ENCODE measurements at regions not wholly inside any gene's neighbourhood (a gene's known extent, or its start where the extent isn't known, plus 50 kb on each side); places are given as distances from the start of the nearest gene placed in this dataset.

DNA sequence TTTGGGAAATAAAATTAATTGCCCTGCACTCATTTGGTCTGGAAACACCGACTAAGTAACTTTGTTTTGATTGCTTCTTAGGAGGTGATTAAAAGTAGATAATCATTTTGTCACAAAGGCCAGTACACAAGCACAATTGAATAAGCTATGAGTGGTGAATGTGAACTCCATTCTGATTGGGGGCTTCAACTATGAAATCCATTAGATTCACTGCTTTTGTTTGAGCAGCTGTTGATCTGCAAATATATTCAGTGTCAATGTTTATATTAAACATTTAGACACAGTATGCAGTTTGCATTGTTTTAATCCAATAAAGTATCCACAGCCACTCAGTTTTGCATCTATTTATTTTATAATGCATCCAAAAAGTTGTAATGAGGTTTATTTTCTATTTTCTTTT is 817.5 kb downstream of the CDH11 start:
- no peak for DNase-seq (ENCODE audit: low read depth, low spot score)
- Histone ChIP-seq H3K4me1 (ENCODE audit: control insufficient read depth, insufficient read depth, low read length) (peaks cover 2% of the 10 kb centered on the region; the same call in 1 of the 2 replicates), H3K27me3 (ENCODE audit: control insufficient read depth, insufficient read depth, low read length) (no peaks in the 10 kb centered on the region), H3K4me3 (ENCODE audit: low read length) (no peak overlapping the region), H3K9me3 (ENCODE audit: control insufficient read depth, insufficient read depth, low read length) (no peaks in the 10 kb centered on the region), H3K36me3 (ENCODE audit: control insufficient read depth, insufficient read depth, low read length) (no peaks in the 10 kb centered on the region), H3K27ac (ENCODE audit: low read length) (no peak overlapping the region)
- WGBS (ENCODE audit: insufficient coverage, insufficient read length), result no CpG with 5 or more reads among the region's 1 CpG

- Histone ChIP-seq H3K9me3 (ENCODE audit: control insufficient read depth, insufficient read depth, low read length) (no peaks in the 10 kb centered on the region), H3K27ac (ENCODE audit: low read length) (no peak overlapping the region), H3K4me3 (ENCODE audit: low read length) (no peak overlapping the region), H3K4me1 (ENCODE audit: control insufficient read depth, insufficient read depth, low read length) (no peaks in the 10 kb centered on the region), H3K27me3 (ENCODE audit: control insufficient read depth, insufficient read depth, low read length) (no peaks in the 10 kb centered on the region), H3K36me3 (ENCODE audit: control insufficient read depth, insufficient read depth, low read length) (no peaks in the 10 kb centered on the region)
- no peak for DNase-seq (ENCODE audit: low read depth, low spot score)
- WGBS (ENCODE audit: insufficient coverage, insufficient read length), result no CpG with 5 or more reads among the region's 10 CpGs
Measured at GRCh38 chr16:64297863-64298600, 823.8 kb downstream of the CDH11 start.

- no peaks in the 10 kb centered on the region for H3K27me3 ChIP-seq (ENCODE audit: control insufficient read depth, insufficient read depth, low read length)
- no peaks in the 10 kb centered on the region for H3K36me3 ChIP-seq (ENCODE audit: control insufficient read depth, insufficient read depth, low read length)
- no peak overlapping the region for H3K4me3 ChIP-seq (ENCODE audit: low read length)
- no peak for DNase-seq (ENCODE audit: low read depth, low spot score)
- no peaks in the 10 kb centered on the region for H3K9me3 ChIP-seq (ENCODE audit: control insufficient read depth, insufficient read depth, low read length)
- WGBS (ENCODE audit: insufficient coverage, insufficient read length), result no CpG with 5 or more reads among the region's 2 CpGs
- H3K27ac ChIP-seq (ENCODE audit: low read length), result no peak overlapping the region
- no peaks in the 10 kb centered on the region for H3K4me1 ChIP-seq (ENCODE audit: control insufficient read depth, insufficient read depth, low read length)
Measured at GRCh38 chr16:64295466-64295865, 826.4 kb downstream of the CDH11 start.

- no CpG with 5 or more reads among the region's 4 CpGs for WGBS (ENCODE audit: insufficient coverage, insufficient read length)
Measured at GRCh38 chr16:64292953-64293352, 828.9 kb downstream of the CDH11 start.

GRCh38 chr16:64292161-64292560 is 829.7 kb downstream of the CDH11 start:
- no peaks in the 10 kb centered on the region for H3K27me3 ChIP-seq (ENCODE audit: control insufficient read depth, insufficient read depth, low read length)
- no CpG with 5 or more reads among the region's 1 CpG for whole genome bisulfite sequencing (ENCODE audit: insufficient coverage, insufficient read length)
- no peak overlapping the region for H3K27ac ChIP-seq (ENCODE audit: low read length)
- no peaks in the 10 kb centered on the region for H3K4me1 ChIP-seq (ENCODE audit: control insufficient read depth, insufficient read depth, low read length)
- no peak overlapping the region for H3K4me3 ChIP-seq (ENCODE audit: low read length)
- DNase-seq (ENCODE audit: low read depth, low spot score), result no peak
- H3K9me3 ChIP-seq (ENCODE audit: control insufficient read depth, insufficient read depth, low read length), result no peaks in the 10 kb centered on the region
- no peaks in the 10 kb centered on the region for H3K36me3 ChIP-seq (ENCODE audit: control insufficient read depth, insufficient read depth, low read length)

More at GRCh38 chr16:64292953-64293352, 828.9 kb downstream of the CDH11 start:
- no peaks in the 10 kb centered on the region for H3K9me3 ChIP-seq (ENCODE audit: control insufficient read depth, insufficient read depth, low read length)
- no peak overlapping the region for H3K27ac ChIP-seq (ENCODE audit: low read length)
- DNase-seq (ENCODE audit: low read depth, low spot score), result no peak
- no peaks in the 10 kb centered on the region for H3K36me3 ChIP-seq (ENCODE audit: control insufficient read depth, insufficient read depth, low read length)
- H3K4me3 ChIP-seq (ENCODE audit: low read length), result no peak overlapping the region
- no peaks in the 10 kb centered on the region for H3K4me1 ChIP-seq (ENCODE audit: control insufficient read depth, insufficient read depth, low read length)
- no peaks in the 10 kb centered on the region for H3K27me3 ChIP-seq (ENCODE audit: control insufficient read depth, insufficient read depth, low read length)

DNA sequence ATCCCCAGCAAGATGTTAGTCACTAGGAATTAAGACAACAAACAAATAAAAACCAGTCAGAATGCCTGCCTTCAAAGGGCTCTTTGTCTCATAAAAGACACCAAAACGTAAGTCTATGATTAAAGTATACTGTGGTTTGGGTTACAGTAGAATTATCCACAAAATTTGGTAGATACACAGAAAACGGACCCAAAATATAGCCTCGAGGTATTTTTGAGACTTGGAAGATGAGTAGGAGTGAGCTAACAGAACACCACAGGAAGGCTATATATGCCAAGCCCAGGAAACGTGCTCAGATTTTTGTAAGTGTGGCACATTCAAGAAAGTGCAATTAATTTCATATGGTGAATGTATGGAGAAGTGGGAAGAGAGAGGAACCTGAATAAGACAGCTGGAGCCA is 831.4 kb downstream of the CDH11 start:
- DNase-seq (ENCODE audit: low read depth, low spot score), result no peak
- Histone ChIP-seq H3K27ac (ENCODE audit: low read length) (no peak overlapping the region), H3K27me3 (ENCODE audit: control insufficient read depth, insufficient read depth, low read length) (no peaks in the 10 kb centered on the region), H3K36me3 (ENCODE audit: control insufficient read depth, insufficient read depth, low read length) (no peaks in the 10 kb centered on the region), H3K4me3 (ENCODE audit: low read length) (no peak overlapping the region), H3K9me3 (ENCODE audit: control insufficient read depth, insufficient read depth, low read length) (no peaks in the 10 kb centered on the region), H3K4me1 (ENCODE audit: control insufficient read depth, insufficient read depth, low read length) (no peaks in the 10 kb centered on the region)
- WGBS (ENCODE audit: insufficient coverage, insufficient read length), result no CpG with 5 or more reads among the region's 4 CpGs

DNA sequence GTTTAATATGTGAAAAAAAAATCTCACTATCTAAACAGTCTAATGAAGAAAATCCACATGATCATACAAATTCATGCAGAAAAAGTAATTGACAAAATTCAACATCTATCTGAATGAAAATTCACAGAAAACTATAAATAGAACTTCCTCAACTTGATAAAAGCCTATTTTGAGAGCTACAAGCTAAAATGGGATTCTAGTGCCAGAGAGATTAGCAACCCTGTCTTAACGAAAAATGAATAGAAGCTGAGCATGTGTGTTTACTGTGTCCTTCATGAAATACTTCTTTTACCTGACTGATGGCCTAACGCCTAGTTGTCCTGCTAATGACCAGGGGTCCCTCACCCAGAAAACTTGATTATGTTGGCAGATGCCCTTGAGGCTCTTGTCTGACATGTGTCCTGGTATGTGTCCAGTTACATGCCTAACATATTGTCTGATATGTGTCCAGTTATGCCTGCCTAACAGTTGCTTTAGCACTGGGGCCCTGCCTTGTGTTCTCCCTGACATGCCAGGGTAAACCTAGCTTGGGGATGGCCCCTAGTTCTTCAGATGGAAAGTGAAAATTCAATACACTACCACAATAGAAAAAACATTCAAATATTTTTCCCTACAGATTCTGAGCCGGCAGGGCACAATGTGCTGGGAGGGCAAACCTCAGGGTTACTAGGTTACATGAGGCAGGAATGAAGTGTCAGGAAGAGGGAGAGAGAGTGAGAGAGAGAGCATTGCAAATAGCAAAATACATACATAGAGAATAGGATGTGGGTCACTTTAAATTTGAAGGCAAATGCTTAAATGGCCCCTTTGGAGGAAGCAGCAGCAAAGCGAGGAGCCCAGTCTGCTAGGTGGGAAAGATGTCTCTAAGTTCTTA is 834.0 kb downstream of the CDH11 start:
- no peak for DNase-seq (ENCODE audit: low read depth, low spot score)
- WGBS (ENCODE audit: insufficient coverage, insufficient read length), result no CpG with 5 or more reads among the region's 4 CpGs
- H3K27me3 ChIP-seq (ENCODE audit: control insufficient read depth, insufficient read depth, low read length), result no peaks in the 10 kb centered on the region
- no peak overlapping the region for H3K27ac ChIP-seq (ENCODE audit: low read length)
- H3K4me3 ChIP-seq (ENCODE audit: low read length), result no peak overlapping the region
- H3K36me3 ChIP-seq (ENCODE audit: control insufficient read depth, insufficient read depth, low read length), result no peaks in the 10 kb centered on the region
- no peaks in the 10 kb centered on the region for H3K9me3 ChIP-seq (ENCODE audit: control insufficient read depth, insufficient read depth, low read length)
- H3K4me1 ChIP-seq (ENCODE audit: control insufficient read depth, insufficient read depth, low read length), result no peaks in the 10 kb centered on the region

- DNase-seq (ENCODE audit: low read depth, low spot score), result no peak
- H3K27ac ChIP-seq (ENCODE audit: low read length), result no peak overlapping the region
- no peaks in the 10 kb centered on the region for H3K27me3 ChIP-seq (ENCODE audit: control insufficient read depth, insufficient read depth, low read length)
- H3K4me1 ChIP-seq (ENCODE audit: control insufficient read depth, insufficient read depth, low read length), result no peaks in the 10 kb centered on the region
- H3K36me3 ChIP-seq (ENCODE audit: control insufficient read depth, insufficient read depth, low read length), result no peaks in the 10 kb centered on the region
- no peaks in the 10 kb centered on the region for H3K9me3 ChIP-seq (ENCODE audit: control insufficient read depth, insufficient read depth, low read length)
- no peak overlapping the region for H3K4me3 ChIP-seq (ENCODE audit: low read length)
- no CpG with 5 or more reads among the region's 3 CpGs for WGBS (ENCODE audit: insufficient coverage, insufficient read length)
Measured at GRCh38 chr16:64282181-64282580, 839.7 kb downstream of the CDH11 start.

GRCh38 chr16:64280317-64280716 is 841.5 kb downstream of the CDH11 start:
- Histone ChIP-seq H3K9me3 (ENCODE audit: control insufficient read depth, insufficient read depth, low read length) (no peaks in the 10 kb centered on the region), H3K4me1 (ENCODE audit: control insufficient read depth, insufficient read depth, low read length) (no peaks in the 10 kb centered on the region), H3K4me3 (ENCODE audit: low read length) (no peak overlapping the region), H3K27me3 (ENCODE audit: control insufficient read depth, insufficient read depth, low read length) (no peaks in the 10 kb centered on the region), H3K36me3 (ENCODE audit: control insufficient read depth, insufficient read depth, low read length) (no peaks in the 10 kb centered on the region), H3K27ac (ENCODE audit: low read length) (no peak overlapping the region)
- WGBS (ENCODE audit: insufficient coverage, insufficient read length), result no CpG with 5 or more reads among the region's 9 CpGs
- no peak for DNase-seq (ENCODE audit: low read depth, low spot score)

DNA sequence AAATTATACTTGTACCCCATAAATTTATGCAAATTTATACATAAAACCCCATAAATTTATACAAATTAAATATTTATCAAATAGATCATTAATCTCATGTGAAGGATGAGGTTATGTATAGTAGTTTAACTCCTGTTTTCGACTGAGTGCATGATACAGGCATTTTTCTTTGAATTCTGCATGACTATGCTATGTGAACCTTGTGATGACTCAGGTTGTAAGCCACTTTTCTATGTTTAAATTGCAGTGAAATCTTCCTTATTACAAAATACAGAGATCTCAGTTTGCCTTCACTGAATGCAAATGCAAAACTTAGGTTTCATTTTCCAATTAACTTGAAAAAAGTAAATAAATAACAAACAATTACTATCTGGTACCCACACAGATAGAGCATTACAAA is 843.7 kb downstream of the CDH11 start:
- H3K27ac ChIP-seq (ENCODE audit: low read length), result no peak overlapping the region
- no CpG with 5 or more reads among the region's 1 CpG for WGBS (ENCODE audit: insufficient coverage, insufficient read length)
- H3K27me3 ChIP-seq (ENCODE audit: control insufficient read depth, insufficient read depth, low read length), result no peaks in the 10 kb centered on the region
- DNase-seq (ENCODE audit: low read depth, low spot score), result no peak
- H3K4me3 ChIP-seq (ENCODE audit: low read length), result no peak overlapping the region
- H3K9me3 ChIP-seq (ENCODE audit: control insufficient read depth, insufficient read depth, low read length), result no peaks in the 10 kb centered on the region
- no peaks in the 10 kb centered on the region for H3K36me3 ChIP-seq (ENCODE audit: control insufficient read depth, insufficient read depth, low read length)
- H3K4me1 ChIP-seq (ENCODE audit: control insufficient read depth, insufficient read depth, low read length), result no peaks in the 10 kb centered on the region
